T-helper 2 cell treated with Interferon-gamma antibody and Interleukin-4, amounts not matched to agents 5 μg/mL and 100 μg/mL, for 36 hours (primary cell): ENCODE measurements at regions not wholly inside any gene's neighbourhood (a gene's known extent, or its start where the extent isn't known, plus 50 kb on each side); places are given as distances from the start of the nearest gene placed in this dataset.
A peak's percentile ranks its signal among the peaks of the same experiment; 100 is the strongest.

Experiments used
- DNase-seq: peaks from one replicate; pipeline ENCODE4 v3.0.0; 2021; ENCODE audit warnings: low spot score
- H3K27ac Mint-ChIP-seq: one replicate; pipeline ENCODE4 v1.8.0; 2021; ENCODE audit warnings: mild to moderate bottlenecking, mixed read lengths
- H3K27me3 Mint-ChIP-seq: one replicate; pipeline ENCODE4 v1.8.0; 2021; ENCODE audit warnings: low read depth, mixed read lengths
- H3K36me3 Mint-ChIP-seq: one replicate; pipeline ENCODE4 v1.8.0; 2021; ENCODE audit warnings: low read depth, mixed read lengths
- H3K4me1 Mint-ChIP-seq: one replicate; pipeline ENCODE4 v1.8.0; 2021; ENCODE audit warnings: low read depth, mixed read lengths
- H3K4me3 Mint-ChIP-seq: one replicate; pipeline ENCODE4 v1.8.0; 2022; ENCODE audit warnings: mild to moderate bottlenecking, moderate library complexity, mixed read lengths
- H3K9me3 Mint-ChIP-seq: one replicate; pipeline ENCODE4 v1.8.0; 2021; ENCODE audit warnings: mixed read lengths

- no peak overlapping the region for H3K27ac Mint-ChIP-seq
- DNase-seq: no peak
- H3K27me3 Mint-ChIP-seq: no peaks in the 10 kb centered on the region
- H3K9me3 Mint-ChIP-seq: no peaks in the 10 kb centered on the region
- no peak overlapping the region for H3K4me3 Mint-ChIP-seq
- peaks cover 34% of the 10 kb centered on the region for H3K4me1 Mint-ChIP-seq
- H3K36me3 Mint-ChIP-seq: no peaks in the 10 kb centered on the region
Observed at GRCh38 chr11:86160541-86161149, 83.9 kb upstream of the EED start.

- no peak for DNase-seq
- no peaks in the 10 kb centered on the region for H3K36me3 Mint-ChIP-seq
- H3K27ac Mint-ChIP-seq: no peak overlapping the region
- peaks cover 34% of the 10 kb centered on the region for H3K4me1 Mint-ChIP-seq
- H3K9me3 Mint-ChIP-seq: no peaks in the 10 kb centered on the region
- no peak overlapping the region for H3K4me3 Mint-ChIP-seq
- H3K27me3 Mint-ChIP-seq: no peaks in the 10 kb centered on the region
Observed at GRCh38 chr11:86159581-86159891, 85.0 kb upstream of the EED start.

- H3K4me3 Mint-ChIP-seq: no peak overlapping the region
- H3K9me3 Mint-ChIP-seq: no peaks in the 10 kb centered on the region
- DNase-seq: no peak
- H3K27ac Mint-ChIP-seq: no peak overlapping the region
- H3K36me3 Mint-ChIP-seq: no peaks in the 10 kb centered on the region
- H3K27me3 Mint-ChIP-seq: no peaks in the 10 kb centered on the region
- peaks cover 34% of the 10 kb centered on the region for H3K4me1 Mint-ChIP-seq
Observed at GRCh38 chr11:86158704-86159580, 85.6 kb upstream of the EED start.

GRCh38 chr11:86157797-86158378, 86.7 kb upstream of the EED start:
- H3K9me3 Mint-ChIP-seq: no peaks in the 10 kb centered on the region
- no peak overlapping the region for H3K27ac Mint-ChIP-seq
- DNase-seq: no peak
- peaks cover 37% of the 10 kb centered on the region for H3K4me1 Mint-ChIP-seq
- no peaks in the 10 kb centered on the region for H3K36me3 Mint-ChIP-seq
- H3K4me3 Mint-ChIP-seq: no peak overlapping the region
- no peaks in the 10 kb centered on the region for H3K27me3 Mint-ChIP-seq

GRCh38 chr11:86156397-86156955, 87.6 kb upstream of the PICALM start:
- H3K27me3 Mint-ChIP-seq: no peaks in the 10 kb centered on the region
- no peak overlapping the region for H3K4me3 Mint-ChIP-seq
- no peak overlapping the region for H3K27ac Mint-ChIP-seq
- no peaks in the 10 kb centered on the region for H3K36me3 Mint-ChIP-seq
- no peak for DNase-seq
- H3K4me1 Mint-ChIP-seq: peaks cover 43% of the 10 kb centered on the region
- no peaks in the 10 kb centered on the region for H3K9me3 Mint-ChIP-seq

GRCh38 chr11:86155200-86155844, 86.4 kb upstream of the PICALM start:
- Mint-ChIP-seq H3K27me3 (no peaks in the 10 kb centered on the region), H3K36me3 (no peaks in the 10 kb centered on the region)

GRCh38 chr11:86153439-86153838, 84.6 kb upstream of the PICALM start:
- H3K27ac Mint-ChIP-seq: no peak overlapping the region
- no peaks in the 10 kb centered on the region for H3K9me3 Mint-ChIP-seq
- no peak overlapping the region for H3K4me3 Mint-ChIP-seq
- H3K4me1 Mint-ChIP-seq: peaks cover 37% of the 10 kb centered on the region
- DNase-seq: no peak
- no peaks in the 10 kb centered on the region for H3K36me3 Mint-ChIP-seq
- H3K27me3 Mint-ChIP-seq: no peaks in the 10 kb centered on the region

More at GRCh38 chr11:86155200-86155844, 86.4 kb upstream of the PICALM start:
- no peak overlapping the region for H3K27ac Mint-ChIP-seq
- no peak overlapping the region for H3K4me3 Mint-ChIP-seq
- H3K9me3 Mint-ChIP-seq: no peaks in the 10 kb centered on the region
- no peak for DNase-seq
- peaks cover 46% of the 10 kb centered on the region for H3K4me1 Mint-ChIP-seq

GRCh38 chr11:86152901-86153300, 84.0 kb upstream of the PICALM start:
- H3K9me3 Mint-ChIP-seq: no peaks in the 10 kb centered on the region
- no peaks in the 10 kb centered on the region for H3K36me3 Mint-ChIP-seq
- H3K4me3 Mint-ChIP-seq: no peak overlapping the region
- H3K4me1 Mint-ChIP-seq: peaks cover 31% of the 10 kb centered on the region
- DNase-seq: no peak
- no peaks in the 10 kb centered on the region for H3K27me3 Mint-ChIP-seq
- no peak overlapping the region for H3K27ac Mint-ChIP-seq

GRCh38 chr11:86152006-86152862, 83.3 kb upstream of the PICALM start:
- DNase-seq: no peak
- Mint-ChIP-seq H3K36me3 (no peaks in the 10 kb centered on the region), H3K27ac (peak overlapping the region; percentile 47), H3K9me3 (no peaks in the 10 kb centered on the region), H3K4me1 (peaks cover 27% of the 10 kb centered on the region), H3K27me3 (no peaks in the 10 kb centered on the region), H3K4me3 (peak overlapping the region; percentile 8)

GRCh38 chr11:86151174-86152005, 82.5 kb upstream of the PICALM start:
- H3K4me1 Mint-ChIP-seq: peaks cover 29% of the 10 kb centered on the region
- no peaks in the 10 kb centered on the region for H3K9me3 Mint-ChIP-seq
- peak overlapping the region; percentile 47 for H3K27ac Mint-ChIP-seq
- DNase-seq: no peak
- H3K36me3 Mint-ChIP-seq: no peaks in the 10 kb centered on the region
- peak overlapping the region; percentile 8 for H3K4me3 Mint-ChIP-seq
- no peaks in the 10 kb centered on the region for H3K27me3 Mint-ChIP-seq

GRCh38 chr11:86150847-86151173, 81.9 kb upstream of the PICALM start:
- no peak overlapping the region for H3K4me3 Mint-ChIP-seq
- H3K4me1 Mint-ChIP-seq: peaks cover 29% of the 10 kb centered on the region
- no peak overlapping the region for H3K27ac Mint-ChIP-seq
- H3K27me3 Mint-ChIP-seq: no peaks in the 10 kb centered on the region
- DNase-seq: no peak
- H3K9me3 Mint-ChIP-seq: no peaks in the 10 kb centered on the region
- no peaks in the 10 kb centered on the region for H3K36me3 Mint-ChIP-seq

- H3K27me3 Mint-ChIP-seq: no peaks in the 10 kb centered on the region
- H3K27ac Mint-ChIP-seq: no peak overlapping the region
- H3K4me3 Mint-ChIP-seq: no peak overlapping the region
- DNase-seq: no peak
- H3K9me3 Mint-ChIP-seq: no peaks in the 10 kb centered on the region
- no peaks in the 10 kb centered on the region for H3K36me3 Mint-ChIP-seq
- H3K4me1 Mint-ChIP-seq: peaks cover 37% of the 10 kb centered on the region
Observed at GRCh38 chr11:86149792-86150191, 80.9 kb upstream of the PICALM start.

- DNase-seq: no peak
- no peaks in the 10 kb centered on the region for H3K9me3 Mint-ChIP-seq
- peaks cover 4% of the 10 kb centered on the region for H3K36me3 Mint-ChIP-seq
- no peak overlapping the region for H3K4me3 Mint-ChIP-seq
- H3K27ac Mint-ChIP-seq: no peak overlapping the region
- peaks cover 47% of the 10 kb centered on the region for H3K4me1 Mint-ChIP-seq
- H3K27me3 Mint-ChIP-seq: no peaks in the 10 kb centered on the region
Observed at GRCh38 chr11:86148345-86148747, 79.5 kb upstream of the PICALM start.
